RWPE1 (cell line): ENCODE measurements at regions not wholly inside any gene's neighbourhood (a gene's known extent, or its start where the extent isn't known, plus 50 kb on each side); places are given as distances from the start of the nearest gene placed in this dataset.
A peak's percentile ranks its signal among the peaks of the same experiment; 100 is the strongest.

ENCODE experiments used
- CTCF ChIA-PET: fragments of 350-600 bp; sonication (Branson Sonifier 250); formaldehyde crosslinking; extraction: SDS; loops from one replicate; lab custom pipeline; 2021; lab: Yijun Ruan, JAX
- POLR2A ChIA-PET: fragments of 400-600 bp; formaldehyde crosslinking; extraction: SDS; loops from one replicate; lab custom pipeline; 2020; ENCODE audit warnings: antibody characterized with exemption; ENCODE audit not compliant: low non-redundant PET; lab: Yijun Ruan, JAX
- DNase-seq: peaks from one replicate; pipeline ENCODE4 v3.0.0; 2012; ENCODE audit warnings: low spot score
- H3K27ac ChIP-seq: fragments of 450-650 bp; 2 replicates; pipeline ENCODE4 v1.5.1; 2017
- TF ChIP-seq, protein P1 (sequence below): fragments of 450-650 bp; conservative IDR thresholded peaks from 2 replicates; pipeline ENCODE4 v1.5.1; 2017; ENCODE audit warnings: low read depth, mild to moderate bottlenecking

DNA sequence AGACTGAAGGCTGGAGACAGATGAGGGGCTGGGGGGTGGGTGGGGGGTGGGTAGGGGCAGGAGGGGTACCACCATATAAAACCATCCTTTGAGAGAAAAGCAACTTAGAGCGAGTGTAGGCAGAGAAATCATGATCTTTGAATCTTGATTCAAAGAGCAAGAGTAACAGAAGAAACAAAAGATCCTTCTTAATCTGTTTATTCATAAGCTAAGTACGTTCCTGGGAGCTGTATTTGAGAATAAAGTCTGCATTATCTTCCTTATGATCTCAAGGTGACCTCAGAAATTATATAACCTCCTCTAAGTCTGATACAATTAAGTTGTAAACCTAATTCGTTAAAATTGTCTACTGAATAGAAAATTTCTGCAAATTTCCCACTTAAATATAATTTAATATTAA, 558.8 kb downstream of the NR2F1-AS1 start:
- TF ChIP-seq, protein P1, sequence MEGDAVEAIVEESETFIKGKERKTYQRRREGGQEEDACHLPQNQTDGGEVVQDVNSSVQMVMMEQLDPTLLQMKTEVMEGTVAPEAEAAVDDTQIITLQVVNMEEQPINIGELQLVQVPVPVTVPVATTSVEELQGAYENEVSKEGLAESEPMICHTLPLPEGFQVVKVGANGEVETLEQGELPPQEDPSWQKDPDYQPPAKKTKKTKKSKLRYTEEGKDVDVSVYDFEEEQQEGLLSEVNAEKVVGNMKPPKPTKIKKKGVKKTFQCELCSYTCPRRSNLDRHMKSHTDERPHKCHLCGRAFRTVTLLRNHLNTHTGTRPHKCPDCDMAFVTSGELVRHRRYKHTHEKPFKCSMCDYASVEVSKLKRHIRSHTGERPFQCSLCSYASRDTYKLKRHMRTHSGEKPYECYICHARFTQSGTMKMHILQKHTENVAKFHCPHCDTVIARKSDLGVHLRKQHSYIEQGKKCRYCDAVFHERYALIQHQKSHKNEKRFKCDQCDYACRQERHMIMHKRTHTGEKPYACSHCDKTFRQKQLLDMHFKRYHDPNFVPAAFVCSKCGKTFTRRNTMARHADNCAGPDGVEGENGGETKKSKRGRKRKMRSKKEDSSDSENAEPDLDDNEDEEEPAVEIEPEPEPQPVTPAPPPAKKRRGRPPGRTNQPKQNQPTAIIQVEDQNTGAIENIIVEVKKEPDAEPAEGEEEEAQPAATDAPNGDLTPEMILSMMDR = no peak
- H3K27ac ChIP-seq = no peak overlapping the region
- POLR2A ChIA-PET = no interaction called here
- CTCF ChIA-PET = no interaction called here
- no peak for DNase-seq

DNA sequence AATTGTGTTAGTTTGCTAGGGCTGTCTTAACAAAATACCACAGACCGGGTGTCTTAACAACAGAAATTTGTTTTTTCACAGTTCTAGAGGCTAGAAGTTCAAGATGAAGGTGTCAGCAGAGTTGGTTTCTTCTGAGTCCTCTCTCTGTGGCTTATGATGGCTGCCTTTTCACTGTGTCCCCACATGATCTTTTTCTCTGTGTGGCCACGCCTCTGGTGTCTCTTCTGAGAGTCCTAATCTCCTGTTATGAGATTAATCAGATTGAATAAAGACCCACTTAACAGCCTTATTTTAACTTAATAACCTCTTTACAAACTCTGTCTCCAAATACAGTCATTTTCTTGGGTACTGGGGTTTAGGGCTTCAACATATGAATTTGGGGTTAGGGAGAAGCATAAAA, 561.1 kb downstream of the NR2F1-AS1 start:
- ChIA-PET POLR2A (no interaction called here), CTCF (no interaction called here)
- no peak for DNase-seq
- H3K27ac ChIP-seq = no peak overlapping the region
- TF ChIP-seq, protein P1 = no peak

DNA sequence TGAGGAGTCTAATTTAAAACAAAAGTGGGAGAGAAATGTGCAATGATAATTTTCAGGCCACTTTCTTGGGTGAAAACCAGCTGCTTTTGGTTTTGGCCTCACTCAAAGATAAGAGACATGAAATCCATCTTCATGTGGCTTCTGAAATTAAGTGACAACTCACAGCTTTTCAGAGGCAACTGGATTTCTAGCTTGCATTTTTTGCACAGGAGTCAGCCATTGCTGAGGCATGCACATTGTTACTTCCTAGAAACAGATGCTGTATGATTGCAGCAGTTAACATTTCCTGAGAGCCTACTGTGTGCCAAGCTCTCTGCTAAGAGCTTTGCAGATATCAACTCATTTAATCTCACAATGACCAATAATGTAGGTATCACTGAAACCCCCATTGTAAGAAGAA, 562.6 kb downstream of the NR2F1-AS1 start:
- ChIA-PET CTCF (interaction anchor here (0.5 kb wide), 1 partner anchor 8 kb away, joined by 3 read pairs; no protein-coding TSS in a partner anchor), POLR2A (no interaction called here)
- TF ChIP-seq, protein P1 = no peak
- no peak for DNase-seq
- no peak overlapping the region for H3K27ac ChIP-seq

DNA sequence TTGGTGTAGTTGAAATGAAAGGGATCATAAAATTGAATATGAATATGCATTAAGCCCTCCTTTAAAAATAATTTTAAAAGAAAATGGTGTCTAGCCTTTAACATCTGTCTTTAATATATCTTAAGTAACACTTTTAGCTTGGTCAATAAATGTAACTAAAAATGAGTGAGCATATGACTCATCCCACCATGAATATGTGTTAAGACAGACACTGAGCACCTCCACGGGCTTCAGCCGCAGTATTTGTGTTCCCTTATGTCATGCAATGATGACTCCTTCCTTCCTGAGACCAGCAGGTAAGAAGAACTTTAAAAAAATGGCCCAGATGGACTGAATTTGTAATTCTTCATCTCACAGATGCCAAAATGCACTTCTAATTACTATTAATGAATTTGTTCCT, 563.2 kb downstream of the NR2F1-AS1 start:
- ChIA-PET POLR2A (no interaction called here), CTCF (interaction anchor here (0.6 kb wide), 1 partner anchor 45 kb away, joined by 6 read pairs; no protein-coding TSS in a partner anchor)
- TF ChIP-seq, protein P1 = no peak
- no peak overlapping the region for H3K27ac ChIP-seq
- DNase-seq = peak; percentile 71

DNA sequence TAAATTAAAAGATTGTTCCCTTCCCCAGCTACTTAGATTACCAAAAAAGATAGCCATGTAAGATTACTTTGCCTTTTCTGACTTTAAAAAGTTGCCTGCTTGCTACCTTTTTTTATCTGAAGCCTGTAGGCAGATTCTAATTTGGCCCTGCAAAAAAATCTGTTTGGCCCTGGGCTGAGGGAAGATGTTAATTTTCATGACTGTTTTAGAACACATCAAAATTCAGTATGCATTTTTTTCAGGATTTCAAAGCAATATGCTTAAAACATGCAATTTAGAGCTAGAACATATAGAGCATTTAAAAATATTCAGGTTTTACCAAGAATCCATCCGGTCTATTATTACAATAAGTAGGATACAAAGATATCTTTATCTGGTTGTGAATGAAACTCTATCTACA, 563.6 kb downstream of the NR2F1-AS1 start:
- CTCF ChIA-PET = interaction anchor here (0.6 kb wide), 1 partner anchor 46 kb away, joined by 6 read pairs; no protein-coding TSS in a partner anchor
- POLR2A ChIA-PET = no interaction called here

DNA sequence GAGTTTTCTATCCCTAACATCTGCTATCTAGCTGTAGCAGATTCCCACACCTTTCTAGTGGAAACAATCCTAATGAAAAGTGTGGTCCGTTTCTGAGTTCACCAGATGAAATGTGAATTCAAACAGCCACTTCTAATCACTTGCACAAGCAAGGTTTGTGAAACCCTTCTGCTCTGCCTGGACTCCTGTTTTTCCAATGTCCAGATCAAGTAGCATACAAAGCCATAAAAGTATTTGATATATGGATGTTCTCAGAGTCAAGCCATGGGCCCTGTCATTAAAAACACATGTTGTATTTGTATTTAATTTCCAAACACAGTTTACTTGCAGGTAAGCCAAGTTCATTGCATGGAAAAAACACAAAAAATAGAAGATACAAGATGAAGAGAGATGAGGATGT, 570.4 kb downstream of the NR2F1-AS1 start:
- POLR2A ChIA-PET = no interaction called here
- DNase-seq = no peak
- TF ChIP-seq, protein P1 = no peak
- CTCF ChIA-PET = no interaction called here
- no peak overlapping the region for H3K27ac ChIP-seq

More for the DNA sequence above, 563.6 kb downstream of the NR2F1-AS1 start:
- no peak for DNase-seq
- TF ChIP-seq, protein P1 = no peak
- H3K27ac ChIP-seq = no peak overlapping the region

DNA sequence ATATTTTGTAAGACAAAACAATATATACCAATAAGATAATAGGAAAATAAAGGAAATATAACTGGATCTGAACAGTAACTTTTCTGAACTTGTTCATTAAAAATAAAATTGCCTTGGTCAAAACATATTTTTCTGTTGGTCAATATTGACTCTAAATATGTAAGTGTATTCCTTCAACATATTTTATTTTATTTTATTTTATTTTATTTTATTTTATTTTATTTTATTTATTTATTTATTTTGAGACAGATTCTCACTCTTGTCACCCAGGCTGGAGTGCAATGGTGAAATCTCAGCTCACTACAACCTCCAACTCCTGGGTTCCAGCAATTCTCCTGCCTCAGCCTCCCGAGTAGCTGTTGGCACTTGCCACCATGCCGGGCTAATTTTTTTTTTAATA, 571.0 kb downstream of the NR2F1-AS1 start:
- TF ChIP-seq, protein P1 = no peak
- ChIA-PET CTCF (interaction anchor here (0.7 kb wide), 1 partner anchor 9 kb away, joined by 3 read pairs; no protein-coding TSS in a partner anchor), POLR2A (no interaction called here)
- H3K27ac ChIP-seq = no peak overlapping the region
- DNase-seq = no peak
